Stimulated activated naive CD8-positive, alpha-beta T cell treated with anti-CD3 and anti-CD28 coated beads, Interleukin-15, Interleukin-2, amounts not matched to agents 100 ng/mL and 50 ng/mL, for 24 hours (primary cell): ENCODE measurements at regions not wholly inside any gene's neighbourhood (a gene's known extent, or its start where the extent isn't known, plus 50 kb on each side); places are given as distances from the start of the nearest gene placed in this dataset.

Experiments used
- H3K27ac Mint-ChIP-seq: one replicate; pipeline ENCODE4 v1.8.0; 2021; ENCODE audit warnings: mild to moderate bottlenecking, mixed read lengths
- H3K27me3 Mint-ChIP-seq: one replicate; pipeline ENCODE4 v1.8.0; 2021; ENCODE audit warnings: mixed read lengths
- H3K36me3 Mint-ChIP-seq: one replicate; pipeline ENCODE4 v1.8.0; 2021; ENCODE audit warnings: low read depth, mixed read lengths
- H3K4me1 Mint-ChIP-seq: one replicate; pipeline ENCODE4 v1.8.0; 2021; ENCODE audit warnings: low read depth, mixed read lengths
- H3K4me3 Mint-ChIP-seq: one replicate; pipeline ENCODE4 v1.8.0; 2021; ENCODE audit warnings: mild to moderate bottlenecking, mixed read lengths
- H3K9me3 Mint-ChIP-seq: one replicate; pipeline ENCODE4 v1.8.0; 2021; ENCODE audit warnings: mixed read lengths

DNA sequence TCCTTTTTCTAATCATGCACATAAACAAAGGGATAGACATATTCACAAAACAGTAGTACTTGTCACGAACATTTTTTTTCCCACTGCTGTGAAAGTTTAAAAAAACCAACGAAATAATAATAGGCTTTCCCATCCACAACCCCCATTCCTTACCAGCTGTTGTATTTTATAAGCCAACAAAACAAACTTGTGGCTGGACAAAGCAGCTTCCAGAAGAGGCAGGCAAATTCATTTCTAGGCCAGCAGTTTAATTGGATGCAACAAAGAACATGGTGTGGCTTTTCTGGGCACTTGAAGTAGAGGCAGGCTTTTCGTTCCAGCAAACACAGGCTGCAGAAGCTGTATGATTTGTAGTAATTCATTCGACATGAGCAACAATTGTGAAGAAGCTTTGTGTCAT lies 56.0 kb upstream of the FAM20A start:
- no peak overlapping the region for H3K27ac Mint-ChIP-seq
- no peaks in the 10 kb centered on the region for H3K4me1 Mint-ChIP-seq
- no peaks in the 10 kb centered on the region for H3K36me3 Mint-ChIP-seq
- no peak overlapping the region for H3K4me3 Mint-ChIP-seq
- peaks cover 7% of the 10 kb centered on the region for H3K27me3 Mint-ChIP-seq
- H3K9me3 Mint-ChIP-seq, result no peaks in the 10 kb centered on the region

- Mint-ChIP-seq H3K9me3 (no peaks in the 10 kb centered on the region), H3K27me3 (peaks cover 11% of the 10 kb centered on the region), H3K4me1 (no peaks in the 10 kb centered on the region), H3K36me3 (no peaks in the 10 kb centered on the region), H3K4me3 (no peak overlapping the region), H3K27ac (no peak overlapping the region)
Observed at GRCh38 chr17:68656666-68657065, 55.5 kb upstream of the FAM20A start.
